ENCODE measurements at regions not wholly inside any gene's neighbourhood (a gene's known extent, or its start where the extent isn't known, plus 50 kb on each side); places are given as distances from the start of the nearest gene placed in this dataset.

DNA sequence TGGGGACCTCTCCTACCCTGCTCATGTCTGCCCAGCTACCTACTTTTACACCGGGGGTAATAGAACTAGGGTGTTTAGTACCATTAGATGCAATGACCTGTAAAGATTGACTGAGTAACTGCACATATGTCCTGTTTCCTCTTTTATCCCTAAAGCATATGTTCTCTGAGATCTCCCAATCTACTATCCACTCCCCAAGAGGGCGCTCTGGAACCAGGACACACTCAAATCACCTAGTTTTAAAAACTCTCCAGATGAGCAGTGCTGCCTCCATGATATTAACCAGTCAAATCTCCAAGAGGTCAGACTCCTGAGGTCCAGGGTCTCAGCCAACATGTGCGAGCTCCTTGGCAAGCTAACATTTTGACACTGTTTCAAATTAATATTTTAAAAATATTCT, 87.0 kb upstream of the TSPAN5 start:
- ATAC-seq, result no peak
- Mint-ChIP-seq H3K36me3 (ENCODE audit: low read depth) (no peaks in the 10 kb centered on the region), H3K9me3 (no peaks in the 10 kb centered on the region), H3K27me3 (no peaks in the 10 kb centered on the region), H3K4me3 (no peak overlapping the region), H3K4me1 (no peaks in the 10 kb centered on the region), H3K27ac (no peak overlapping the region)
- no peak for DNase-seq

DNA sequence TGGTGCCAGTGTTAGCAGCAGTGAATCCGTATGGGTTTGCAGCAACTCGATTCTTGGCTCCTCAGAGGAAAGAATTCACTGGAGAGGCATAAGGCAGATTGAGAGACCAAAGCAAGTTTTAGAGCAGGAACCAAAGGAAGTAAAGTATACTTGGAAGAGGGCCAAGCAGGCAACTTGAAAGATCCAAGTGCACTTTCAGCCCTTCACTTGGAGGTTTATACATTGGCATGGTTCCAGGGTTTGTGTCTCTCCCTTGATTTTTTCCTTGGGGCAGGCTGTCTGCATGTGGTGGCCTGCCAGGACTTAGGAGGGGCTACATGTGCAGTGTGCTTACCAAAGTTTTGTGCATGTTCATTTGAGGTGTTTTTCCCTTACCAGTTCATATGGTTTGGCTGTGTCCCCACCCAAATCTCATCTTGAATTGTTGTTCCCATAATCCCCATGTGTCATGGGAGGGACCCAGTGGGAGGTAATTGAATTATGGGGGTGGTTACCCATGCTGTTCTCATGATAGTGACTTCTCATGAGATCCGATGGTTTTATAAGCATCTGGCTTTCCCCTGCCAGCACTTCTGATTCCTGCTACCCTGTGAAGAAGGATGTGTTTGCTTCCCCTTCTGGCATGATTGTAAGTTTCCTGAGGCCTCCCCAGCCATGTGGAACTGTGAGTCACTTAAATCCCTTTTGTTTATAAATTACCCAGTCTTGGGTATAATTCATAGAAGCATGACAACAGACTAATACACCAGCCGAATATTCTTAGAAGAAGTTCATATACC, 86.2 kb upstream of the TSPAN5 start:
- ATAC-seq (no peak), DNase-seq (no peak)
- no peak overlapping the region for H3K27ac Mint-ChIP-seq
- peaks cover 2% of the 10 kb centered on the region for H3K4me1 Mint-ChIP-seq
- H3K4me3 Mint-ChIP-seq, result no peak overlapping the region
- H3K27me3 Mint-ChIP-seq, result no peaks in the 10 kb centered on the region
- no peaks in the 10 kb centered on the region for H3K36me3 Mint-ChIP-seq (ENCODE audit: low read depth)
- no peaks in the 10 kb centered on the region for H3K9me3 Mint-ChIP-seq

DNA sequence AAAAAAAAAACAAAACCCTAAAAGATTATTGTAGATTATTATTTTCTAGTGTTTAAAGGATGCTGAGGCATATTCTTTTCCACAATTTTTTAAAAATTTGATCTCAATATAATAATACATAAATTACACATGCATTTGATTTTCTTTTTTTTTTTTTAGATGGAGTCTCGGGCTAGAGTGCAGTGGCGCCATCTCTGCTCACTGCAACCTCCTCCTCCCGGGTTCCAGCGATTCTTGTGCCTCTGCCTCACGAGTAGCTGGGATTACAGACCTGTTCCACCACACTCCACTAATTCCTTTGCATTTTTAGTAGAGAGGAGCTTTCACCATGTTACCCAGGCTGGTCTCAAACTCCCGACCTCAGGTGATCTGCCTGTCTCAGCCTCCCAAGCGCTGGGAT, 83.5 kb upstream of the TSPAN5 start:
- H3K27me3 Mint-ChIP-seq, result no peaks in the 10 kb centered on the region
- DNase-seq (no peak), ATAC-seq (no peak)
- peaks cover 14% of the 10 kb centered on the region for H3K9me3 Mint-ChIP-seq
- no peak overlapping the region for H3K27ac Mint-ChIP-seq
- H3K36me3 Mint-ChIP-seq (ENCODE audit: low read depth), result no peaks in the 10 kb centered on the region
- H3K4me1 Mint-ChIP-seq, result peaks cover 5% of the 10 kb centered on the region
- H3K4me3 Mint-ChIP-seq, result no peak overlapping the region

DNA sequence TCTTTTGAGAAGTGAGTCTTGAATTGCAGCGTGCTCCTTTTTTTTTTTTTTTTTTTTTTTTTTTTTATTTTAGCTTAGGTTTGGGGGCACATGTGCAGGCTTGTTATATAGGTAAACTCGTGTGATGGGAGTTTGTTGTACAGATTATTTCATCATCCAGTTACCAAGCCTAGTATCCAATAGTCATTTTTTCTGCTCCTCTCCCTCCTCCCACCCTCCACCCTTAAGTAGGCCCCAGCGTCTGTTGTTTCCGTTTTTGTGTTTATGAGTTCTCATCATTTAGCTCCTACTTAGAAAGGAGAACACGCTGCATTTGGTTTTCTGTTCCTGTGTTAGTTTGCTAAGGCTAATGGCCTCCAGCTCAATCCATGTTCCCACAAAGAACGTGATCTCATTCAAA, 81.3 kb upstream of the TSPAN5 start:
- no peak overlapping the region for H3K4me3 Mint-ChIP-seq
- no peaks in the 10 kb centered on the region for H3K27me3 Mint-ChIP-seq
- no peak for ATAC-seq
- DNase-seq, result no peak
- H3K9me3 Mint-ChIP-seq, result peaks cover 14% of the 10 kb centered on the region
- peaks cover 5% of the 10 kb centered on the region for H3K4me1 Mint-ChIP-seq
- H3K27ac Mint-ChIP-seq, result no peak overlapping the region
- H3K36me3 Mint-ChIP-seq (ENCODE audit: low read depth), result no peaks in the 10 kb centered on the region

DNA sequence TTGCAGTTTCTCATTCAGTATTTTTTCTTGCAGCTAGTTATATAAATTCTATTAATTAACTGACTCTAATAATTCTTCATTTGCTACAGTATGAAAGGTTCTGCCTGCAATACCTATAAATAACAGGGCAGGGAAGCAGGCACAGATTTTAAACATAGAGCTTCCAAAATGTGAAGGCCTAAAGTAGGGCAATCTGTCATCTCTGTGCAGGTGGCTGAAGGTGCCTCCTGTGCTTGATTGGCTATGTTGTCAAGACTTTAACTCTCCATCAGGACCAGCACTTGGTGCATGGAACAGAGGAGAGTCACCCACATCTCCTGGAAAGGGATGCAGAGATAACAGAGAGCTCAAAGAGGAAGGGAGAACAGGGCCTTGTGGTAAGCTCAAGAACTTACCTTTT, 75.2 kb upstream of the TSPAN5 start:
- Mint-ChIP-seq H3K36me3 (ENCODE audit: low read depth) (no peaks in the 10 kb centered on the region), H3K9me3 (peaks cover 13% of the 10 kb centered on the region), H3K27me3 (no peaks in the 10 kb centered on the region), H3K4me3 (no peak overlapping the region), H3K27ac (no peak overlapping the region), H3K4me1 (peaks cover under 1% of the 10 kb centered on the region)
- no peak for DNase-seq
- no peak for ATAC-seq

DNA sequence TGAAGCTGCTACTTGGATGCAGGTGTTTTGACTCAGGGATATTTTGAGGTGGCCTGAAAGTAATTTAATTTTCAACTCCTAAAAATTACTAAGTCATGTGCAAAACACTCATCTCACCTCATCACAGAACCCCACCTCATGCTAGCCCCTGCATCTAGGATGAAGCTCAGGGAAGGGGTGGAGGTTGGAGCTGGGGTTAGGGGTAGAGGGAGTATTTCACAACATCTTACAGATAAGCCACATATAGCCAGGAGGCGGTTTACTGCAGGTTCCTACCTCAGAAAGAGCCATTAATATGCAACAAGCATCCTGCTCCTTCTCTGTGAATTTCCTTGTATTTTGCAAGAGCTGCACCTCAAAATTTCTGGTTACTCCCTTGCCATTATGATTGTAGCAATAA, 70.5 kb upstream of the TSPAN5 start:
- ATAC-seq (no peak), DNase-seq (no peak)
- Mint-ChIP-seq H3K36me3 (ENCODE audit: low read depth) (no peaks in the 10 kb centered on the region), H3K4me3 (no peak overlapping the region), H3K4me1 (peaks cover 5% of the 10 kb centered on the region), H3K27me3 (no peaks in the 10 kb centered on the region), H3K9me3 (peaks cover 14% of the 10 kb centered on the region), H3K27ac (no peak overlapping the region)

DNA sequence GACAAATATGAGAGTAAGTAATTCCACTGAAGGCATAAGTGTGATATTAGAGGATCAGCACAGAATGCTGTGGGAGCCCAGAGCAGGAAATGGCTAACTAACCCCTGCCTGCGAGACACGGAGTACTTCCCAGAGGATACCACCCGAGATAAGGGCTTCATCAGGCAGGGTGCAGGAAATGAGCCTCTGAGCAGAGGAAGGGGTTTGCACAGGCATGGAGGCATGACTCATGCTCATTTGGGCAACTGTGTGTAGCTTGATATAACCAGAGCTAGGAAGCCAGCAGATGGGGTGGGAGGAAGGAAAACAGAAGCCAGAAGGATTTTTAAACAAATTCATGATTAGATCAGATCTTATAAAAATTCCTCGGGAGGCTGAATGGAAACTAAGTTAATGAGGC, 70.0 kb upstream of the TSPAN5 start:
- ATAC-seq, result no peak
- H3K36me3 Mint-ChIP-seq (ENCODE audit: low read depth), result no peaks in the 10 kb centered on the region
- no peaks in the 10 kb centered on the region for H3K27me3 Mint-ChIP-seq
- H3K27ac Mint-ChIP-seq, result no peak overlapping the region
- DNase-seq, result no peak
- H3K9me3 Mint-ChIP-seq, result peaks cover 14% of the 10 kb centered on the region
- no peak overlapping the region for H3K4me3 Mint-ChIP-seq
- H3K4me1 Mint-ChIP-seq, result peaks cover 5% of the 10 kb centered on the region

DNA sequence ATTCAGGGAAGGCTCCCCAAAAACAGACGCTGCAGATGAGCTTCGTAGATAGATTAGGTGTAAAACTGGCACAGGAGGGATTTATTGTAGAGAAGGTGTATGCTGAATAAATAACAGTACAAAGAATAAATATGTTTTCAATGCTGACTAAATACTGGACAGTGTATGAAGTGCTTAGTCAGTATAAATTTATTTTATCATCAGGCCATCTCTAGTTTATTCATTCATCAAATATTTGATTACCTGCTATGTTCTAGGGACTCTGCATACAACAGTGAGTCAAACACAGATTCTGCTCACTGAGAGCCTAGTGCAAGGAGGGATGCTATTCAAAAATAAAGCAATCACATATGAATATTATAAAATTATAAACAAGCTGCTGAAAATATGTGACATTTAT, 63.6 kb upstream of the TSPAN5 start:
- Mint-ChIP-seq H3K9me3 (peaks cover 20% of the 10 kb centered on the region), H3K4me3 (no peak overlapping the region), H3K27ac (no peak overlapping the region), H3K36me3 (ENCODE audit: low read depth) (no peaks in the 10 kb centered on the region), H3K27me3 (no peaks in the 10 kb centered on the region), H3K4me1 (peaks cover 3% of the 10 kb centered on the region)
- no peak for ATAC-seq
- DNase-seq, result no peak

DNA sequence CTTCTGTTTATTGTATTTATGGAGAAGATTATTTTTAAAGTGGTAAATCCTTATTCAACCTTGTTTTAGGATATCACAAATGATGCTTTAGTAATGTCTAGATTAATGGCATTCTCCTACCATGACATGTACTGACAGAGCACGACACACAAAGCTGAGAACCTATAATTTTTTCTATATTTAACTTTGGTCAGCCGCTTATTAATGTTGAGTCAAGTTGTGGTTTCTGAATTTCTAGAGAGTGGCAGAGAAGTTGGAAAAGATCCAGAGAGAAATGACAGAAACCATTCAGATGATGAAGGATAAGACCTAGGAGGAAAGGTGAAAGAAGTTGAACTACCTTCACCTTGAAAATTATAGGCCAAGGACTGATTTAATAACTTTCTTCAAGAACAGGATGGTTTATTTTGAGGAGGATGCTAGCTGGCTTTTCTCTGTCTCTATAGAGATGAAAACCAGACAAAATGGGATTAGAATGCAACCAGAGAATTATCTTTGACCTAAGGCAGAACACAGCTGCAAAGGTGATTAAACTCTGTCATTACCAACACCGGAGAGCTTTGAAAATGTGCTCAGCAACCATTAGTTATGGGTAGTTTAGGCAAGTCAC, 62.6 kb upstream of the TSPAN5 start:
- Mint-ChIP-seq H3K27me3 (no peaks in the 10 kb centered on the region), H3K4me1 (peaks cover 3% of the 10 kb centered on the region), H3K4me3 (no peak overlapping the region), H3K27ac (no peak overlapping the region), H3K9me3 (peaks cover 15% of the 10 kb centered on the region), H3K36me3 (ENCODE audit: low read depth) (no peaks in the 10 kb centered on the region)
- ATAC-seq (no peak), DNase-seq (no peak)

DNA sequence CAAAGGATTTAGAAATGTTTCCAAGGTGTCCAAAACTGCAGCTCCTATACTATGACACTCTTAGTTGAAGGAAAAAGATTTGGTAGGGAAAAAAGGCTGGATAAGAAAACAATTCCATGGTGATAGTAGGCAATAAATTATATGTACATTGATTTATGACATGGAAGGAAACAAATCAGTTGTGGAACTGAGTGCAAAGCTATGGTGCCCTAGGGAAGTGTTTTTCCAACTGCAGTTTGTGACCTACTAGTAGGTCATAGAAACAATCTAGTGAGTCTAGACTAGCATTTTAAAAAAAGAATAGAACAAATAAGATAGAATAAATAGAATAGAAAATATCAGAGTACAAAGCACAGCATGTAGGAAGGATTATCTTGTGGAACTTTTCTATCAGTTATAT, 58.4 kb upstream of the TSPAN5 start:
- peaks cover 3% of the 10 kb centered on the region for H3K4me1 Mint-ChIP-seq
- H3K27ac Mint-ChIP-seq, result no peak overlapping the region
- DNase-seq (no peak), ATAC-seq (no peak)
- peaks cover 5% of the 10 kb centered on the region for H3K9me3 Mint-ChIP-seq
- H3K4me3 Mint-ChIP-seq, result no peak overlapping the region
- no peaks in the 10 kb centered on the region for H3K27me3 Mint-ChIP-seq
- H3K36me3 Mint-ChIP-seq (ENCODE audit: low read depth), result no peaks in the 10 kb centered on the region

DNA sequence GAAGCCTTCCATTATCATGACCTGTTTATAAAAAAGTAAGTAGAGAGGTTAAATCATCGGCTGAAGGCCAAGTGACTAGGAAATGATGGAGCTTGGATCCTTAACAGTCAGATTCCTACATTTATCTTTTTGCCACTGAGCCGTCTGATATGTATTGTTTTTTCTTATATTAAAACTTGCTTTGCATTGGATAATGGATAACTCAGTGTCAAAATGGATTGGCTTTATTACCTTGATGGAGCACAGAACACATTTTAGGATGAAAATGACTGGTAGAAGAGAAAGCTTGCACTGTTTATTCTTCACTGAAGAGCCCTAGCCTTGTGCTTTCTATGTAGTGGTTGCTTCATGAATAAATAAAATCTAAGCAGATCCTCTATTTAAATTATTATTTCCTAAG, 54.2 kb upstream of the TSPAN5 start:
- Mint-ChIP-seq H3K4me3 (no peak overlapping the region), H3K27me3 (no peaks in the 10 kb centered on the region), H3K27ac (no peak overlapping the region), H3K9me3 (peaks cover 16% of the 10 kb centered on the region), H3K4me1 (peaks cover under 1% of the 10 kb centered on the region), H3K36me3 (ENCODE audit: low read depth) (no peaks in the 10 kb centered on the region)
- ATAC-seq (no peak), DNase-seq (no peak)

DNA sequence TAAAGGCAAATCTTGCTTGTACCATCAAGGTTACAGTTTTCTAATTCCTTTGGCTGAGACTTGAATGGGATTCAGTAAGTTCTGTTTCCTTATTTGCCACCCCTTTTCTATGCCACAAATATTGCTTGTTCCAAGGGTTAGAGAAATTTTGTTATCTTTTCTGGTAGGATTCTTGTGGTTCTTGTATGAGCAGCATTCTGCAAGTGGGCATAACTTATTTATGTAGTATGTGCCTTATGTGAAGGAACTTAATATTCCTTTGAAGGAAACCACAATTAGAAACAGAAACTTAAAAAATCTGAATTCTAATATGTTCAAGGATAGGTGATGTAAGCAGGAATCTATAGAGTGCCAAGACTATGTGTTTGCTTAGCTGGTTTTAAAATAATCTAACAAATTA, 53.1 kb upstream of the TSPAN5 start:
- DNase-seq (no peak), ATAC-seq (no peak)
- Mint-ChIP-seq H3K27ac (no peak overlapping the region), H3K9me3 (peaks cover 16% of the 10 kb centered on the region), H3K4me3 (no peak overlapping the region), H3K36me3 (ENCODE audit: low read depth) (no peaks in the 10 kb centered on the region), H3K4me1 (peaks cover 11% of the 10 kb centered on the region), H3K27me3 (no peaks in the 10 kb centered on the region)

DNA sequence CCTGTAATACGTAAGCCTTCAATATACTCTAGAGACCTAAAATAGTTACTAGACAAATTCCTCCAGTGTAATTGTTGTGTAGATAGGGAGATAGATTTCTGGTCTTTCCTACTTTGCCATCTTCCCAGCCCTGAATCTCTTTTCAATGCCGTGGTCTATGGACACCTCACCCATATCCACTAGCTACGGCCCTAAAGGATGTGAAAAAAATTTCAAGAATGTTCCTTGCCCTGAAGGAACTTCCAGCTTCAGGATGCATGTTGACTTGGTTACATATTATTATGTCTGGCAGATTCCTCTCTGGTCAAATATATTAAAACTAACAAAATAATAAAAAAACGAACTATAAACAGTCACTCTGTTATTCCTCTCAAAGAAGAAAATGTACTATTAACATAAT, 52.4 kb upstream of the TSPAN5 start:
- peaks cover 21% of the 10 kb centered on the region for H3K9me3 Mint-ChIP-seq
- H3K36me3 Mint-ChIP-seq (ENCODE audit: low read depth), result peaks cover 2% of the 10 kb centered on the region
- ATAC-seq (no peak), DNase-seq (no peak)
- H3K27me3 Mint-ChIP-seq, result no peaks in the 10 kb centered on the region
- H3K27ac Mint-ChIP-seq, result no peak overlapping the region
- H3K4me1 Mint-ChIP-seq, result peaks cover 18% of the 10 kb centered on the region
- no peak overlapping the region for H3K4me3 Mint-ChIP-seq
